ENCODE measurements at regions not wholly inside any gene's neighbourhood (a gene's known extent, or its start where the extent isn't known, plus 50 kb on each side); places are given as distances from the start of the nearest gene placed in this dataset.

DNA sequence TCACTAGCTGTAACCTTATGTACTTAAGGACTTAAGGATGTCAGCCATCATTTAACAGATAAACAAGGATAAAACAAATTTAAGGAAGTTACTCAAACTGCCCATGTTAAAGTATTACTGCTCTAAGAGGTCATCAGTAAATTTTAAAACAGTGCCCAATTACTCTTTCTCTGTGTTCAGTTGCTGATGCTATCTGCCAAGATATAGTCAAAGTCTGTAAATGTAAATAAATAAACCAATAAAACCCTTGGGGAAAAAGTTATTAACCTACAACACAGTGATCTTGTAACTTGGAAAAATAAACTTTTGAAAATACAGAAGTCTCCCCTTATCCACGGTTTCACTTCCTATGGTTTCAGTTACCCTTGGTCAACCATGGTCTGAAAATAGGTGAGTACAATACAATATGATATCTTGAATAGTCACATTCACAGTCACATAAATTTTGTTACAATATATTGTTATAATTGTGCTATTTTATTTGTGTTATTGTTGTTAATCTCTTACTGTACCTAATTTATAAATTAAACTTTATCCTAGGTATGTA is 501.8 kb downstream of the LMO4 start:
- DNase-seq = no peak
- TF ChIP-seq, protein P1, sequence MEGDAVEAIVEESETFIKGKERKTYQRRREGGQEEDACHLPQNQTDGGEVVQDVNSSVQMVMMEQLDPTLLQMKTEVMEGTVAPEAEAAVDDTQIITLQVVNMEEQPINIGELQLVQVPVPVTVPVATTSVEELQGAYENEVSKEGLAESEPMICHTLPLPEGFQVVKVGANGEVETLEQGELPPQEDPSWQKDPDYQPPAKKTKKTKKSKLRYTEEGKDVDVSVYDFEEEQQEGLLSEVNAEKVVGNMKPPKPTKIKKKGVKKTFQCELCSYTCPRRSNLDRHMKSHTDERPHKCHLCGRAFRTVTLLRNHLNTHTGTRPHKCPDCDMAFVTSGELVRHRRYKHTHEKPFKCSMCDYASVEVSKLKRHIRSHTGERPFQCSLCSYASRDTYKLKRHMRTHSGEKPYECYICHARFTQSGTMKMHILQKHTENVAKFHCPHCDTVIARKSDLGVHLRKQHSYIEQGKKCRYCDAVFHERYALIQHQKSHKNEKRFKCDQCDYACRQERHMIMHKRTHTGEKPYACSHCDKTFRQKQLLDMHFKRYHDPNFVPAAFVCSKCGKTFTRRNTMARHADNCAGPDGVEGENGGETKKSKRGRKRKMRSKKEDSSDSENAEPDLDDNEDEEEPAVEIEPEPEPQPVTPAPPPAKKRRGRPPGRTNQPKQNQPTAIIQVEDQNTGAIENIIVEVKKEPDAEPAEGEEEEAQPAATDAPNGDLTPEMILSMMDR (IDR thresholded peaks at IDR 0.05) = no peak
- no peak overlapping the region for H3K4me3 Mint-ChIP-seq
- H3K27me3 Mint-ChIP-seq (ENCODE audit: insufficient read depth) = peaks cover 2% of the 10 kb centered on the region; the same call in 1 of the 2 replicates
- no peaks in the 10 kb centered on the region for H3K9me3 Mint-ChIP-seq
- H3K36me3 Mint-ChIP-seq (ENCODE audit: low read depth) = peaks cover 5% of the 10 kb centered on the region; the same call in 1 of the 2 replicates
- H3K27ac Mint-ChIP-seq = no peak overlapping the region
- H3K4me1 Mint-ChIP-seq (ENCODE audit: low read depth) = peaks cover 12% of the 10 kb centered on the region

DNA sequence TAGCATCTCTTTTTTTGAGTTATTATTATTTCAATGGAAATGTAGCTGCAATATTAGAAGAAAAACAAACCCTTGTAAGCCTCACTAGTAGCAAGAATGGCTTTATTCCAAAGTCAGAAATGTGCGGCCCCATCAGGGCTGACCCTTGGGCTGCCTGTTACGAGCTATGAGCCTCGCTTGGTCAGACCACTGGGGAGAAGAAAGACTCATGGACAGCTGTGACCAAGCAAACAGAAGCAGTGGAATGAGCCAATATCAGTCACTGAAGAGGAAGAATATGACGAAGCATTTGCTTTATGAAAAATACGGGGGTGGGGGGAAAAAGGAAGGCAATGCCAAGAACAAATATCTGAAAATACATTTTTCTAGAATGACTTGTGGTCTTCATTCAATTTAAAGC is 504.5 kb downstream of the LMO4 start:
- no peak for DNase-seq
- Mint-ChIP-seq H3K4me1 (ENCODE audit: low read depth) (no peaks in the 10 kb centered on the region), H3K4me3 (no peak overlapping the region), H3K27me3 (ENCODE audit: insufficient read depth) (peaks cover 2% of the 10 kb centered on the region; the same call in 1 of the 2 replicates), H3K36me3 (ENCODE audit: low read depth) (no peaks in the 10 kb centered on the region), H3K9me3 (no peaks in the 10 kb centered on the region), H3K27ac (no peak overlapping the region)
- TF ChIP-seq, protein P1 (IDR thresholded peaks at IDR 0.05) = no peak

DNA sequence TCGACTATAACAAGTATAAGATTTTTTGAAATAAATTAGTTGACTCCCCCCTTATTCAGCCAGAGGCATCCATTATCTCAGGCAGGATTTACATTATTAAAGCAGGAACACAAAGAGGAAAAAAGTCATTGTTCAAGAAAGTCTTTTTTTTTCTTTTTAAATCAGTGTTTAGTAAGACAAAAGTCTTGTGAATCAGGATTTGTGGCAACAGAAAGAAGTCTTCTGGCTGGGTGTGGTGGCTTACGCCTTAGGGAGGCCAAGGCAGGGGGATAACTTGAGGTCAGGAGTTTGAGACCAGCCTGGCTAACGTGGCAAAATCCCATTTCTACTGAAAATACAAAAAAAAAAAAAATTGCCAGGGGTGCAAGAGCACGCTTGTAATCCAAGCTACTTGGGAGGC is 505.5 kb downstream of the LMO4 start:
- H3K4me3 Mint-ChIP-seq = no peak overlapping the region
- peaks cover 2% of the 10 kb centered on the region; the same call in 1 of the 2 replicates for H3K27me3 Mint-ChIP-seq (ENCODE audit: insufficient read depth)
- no peak for DNase-seq
- TF ChIP-seq, protein P1 (IDR thresholded peaks at IDR 0.05) = no peak
- no peak overlapping the region for H3K27ac Mint-ChIP-seq
- H3K4me1 Mint-ChIP-seq (ENCODE audit: low read depth) = no peaks in the 10 kb centered on the region
- no peaks in the 10 kb centered on the region for H3K36me3 Mint-ChIP-seq (ENCODE audit: low read depth)
- H3K9me3 Mint-ChIP-seq = no peaks in the 10 kb centered on the region

DNA sequence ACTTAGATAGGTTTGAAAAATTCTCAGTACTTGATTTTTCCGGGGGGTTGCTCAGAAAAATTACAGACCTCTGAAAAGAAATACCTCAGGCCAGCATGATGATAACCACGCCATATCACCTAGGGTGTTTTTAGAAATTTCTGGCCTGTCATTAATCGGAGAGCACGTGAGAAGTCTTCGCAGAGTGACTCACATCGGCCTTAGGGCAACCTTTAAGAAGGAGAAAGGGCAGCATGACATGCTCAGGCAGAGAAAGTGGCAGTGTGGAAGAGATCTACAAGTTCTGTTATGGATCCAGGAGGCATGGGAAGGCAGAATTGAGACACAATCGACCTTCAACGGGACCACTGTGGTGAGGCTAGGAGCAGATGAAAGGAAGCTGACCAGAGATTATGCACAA is 506.3 kb downstream of the LMO4 start:
- Mint-ChIP-seq H3K36me3 (ENCODE audit: low read depth) (no peaks in the 10 kb centered on the region), H3K4me3 (no peak overlapping the region), H3K27me3 (ENCODE audit: insufficient read depth) (peaks cover 2% of the 10 kb centered on the region; the same call in 1 of the 2 replicates), H3K27ac (no peak overlapping the region), H3K4me1 (ENCODE audit: low read depth) (no peaks in the 10 kb centered on the region), H3K9me3 (no peaks in the 10 kb centered on the region)
- TF ChIP-seq, protein P1 (IDR thresholded peaks at IDR 0.05) = no peak
- no peak for DNase-seq

DNA sequence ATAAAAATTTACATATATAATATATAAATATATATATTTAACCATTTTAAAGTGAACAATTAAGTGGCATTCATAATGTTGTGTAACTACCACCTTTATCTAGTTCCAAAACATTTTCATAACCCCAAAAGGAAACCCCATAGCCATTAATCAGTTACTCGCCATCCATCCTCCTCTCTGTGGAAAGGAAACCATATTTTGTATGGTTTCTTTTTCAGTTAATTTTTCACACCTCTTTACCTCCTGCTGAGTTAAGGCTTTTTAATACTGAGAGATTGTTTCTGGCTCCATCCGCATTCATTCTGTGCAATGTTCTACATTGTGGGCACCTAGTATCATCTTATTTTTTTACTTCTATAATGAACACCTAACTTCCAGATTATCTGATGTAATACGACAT is 512.1 kb downstream of the LMO4 start:
- no peak overlapping the region for H3K27ac Mint-ChIP-seq
- no peaks in the 10 kb centered on the region for H3K9me3 Mint-ChIP-seq
- peaks cover 10% of the 10 kb centered on the region; the same call in 1 of the 2 replicates for H3K4me1 Mint-ChIP-seq (ENCODE audit: low read depth)
- TF ChIP-seq, protein P1 (IDR thresholded peaks at IDR 0.05) = no peak
- H3K36me3 Mint-ChIP-seq (ENCODE audit: low read depth) = no peaks in the 10 kb centered on the region
- H3K4me3 Mint-ChIP-seq = no peak overlapping the region
- DNase-seq = no peak
- H3K27me3 Mint-ChIP-seq (ENCODE audit: insufficient read depth) = no peaks in the 10 kb centered on the region
